Gastrocnemius medialis (tissue), 4 donors: ENCODE measurements at regions not wholly inside any gene's neighbourhood (a gene's known extent, or its start where the extent isn't known, plus 50 kb on each side); places are given as distances from the start of the nearest gene placed in this dataset.

Experiments
- POLR2A ChIP-seq, 2 donors: fragments of 450-650 bp; IDR thresholded peaks; one replicate each; pipeline ENCODE4 v1.6.1; 2017; ENCODE audit warnings: antibody characterized with exemption in 2 of 2, mild to moderate bottlenecking in 2 of 2, moderate library complexity in 2 of 2
- TF ChIP-seq, protein P1 (sequence below), 5 experiments: fragments of 450-650 bp in 3 of 5; fragments of 200-600 bp in 2 of 5; sonication (generic) in 2 of 5; IDR thresholded peaks in 4 of 5; conservative IDR thresholded peaks in 1 of 5; 1 replicate in 4 of 5; 2 replicates in 1 of 5; pipeline ENCODE4 v1.5.1; 2016 to 2019; ENCODE audit warnings: antibody characterized with exemption in 5 of 5, mild to moderate bottlenecking in 3 of 5, moderate library complexity in 3 of 5

DNA sequence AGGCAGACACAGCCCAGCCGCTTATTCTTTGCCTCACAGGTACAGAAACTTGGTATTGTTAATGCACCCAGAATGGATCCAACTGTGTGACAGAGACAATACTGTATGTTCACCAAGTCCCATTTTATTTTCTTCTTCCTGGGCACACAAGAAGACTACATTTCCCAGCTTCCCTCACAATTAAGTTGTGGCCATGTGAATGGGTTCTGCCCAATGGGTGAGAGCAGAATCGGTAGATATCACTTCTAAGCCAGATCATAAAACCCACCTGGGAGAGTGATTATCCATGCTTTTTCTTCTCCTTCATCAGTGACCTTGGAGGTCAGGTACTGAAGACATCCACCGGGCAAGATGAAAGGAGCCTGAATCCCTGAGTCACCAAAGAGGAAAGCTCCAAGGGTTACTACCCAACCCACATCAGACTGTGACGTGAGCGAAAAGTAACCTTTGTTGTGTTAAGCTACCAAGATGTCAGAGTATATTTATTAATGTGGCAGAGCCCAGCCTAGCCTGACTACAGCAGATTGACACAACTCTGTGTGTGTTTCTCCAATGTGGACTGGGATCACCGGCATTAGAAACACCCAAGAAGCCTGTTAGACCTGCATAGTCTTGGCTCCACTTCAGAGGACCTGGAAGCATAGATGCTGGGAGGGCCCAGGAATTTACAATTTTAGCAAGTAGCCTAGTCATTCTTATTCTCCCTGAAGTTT, 79.1 kb upstream of the GRIK3 start:
- TF ChIP-seq POLR2A (IDR thresholded peaks at IDR 0.05), result no peak
- TF ChIP-seq, protein P1, sequence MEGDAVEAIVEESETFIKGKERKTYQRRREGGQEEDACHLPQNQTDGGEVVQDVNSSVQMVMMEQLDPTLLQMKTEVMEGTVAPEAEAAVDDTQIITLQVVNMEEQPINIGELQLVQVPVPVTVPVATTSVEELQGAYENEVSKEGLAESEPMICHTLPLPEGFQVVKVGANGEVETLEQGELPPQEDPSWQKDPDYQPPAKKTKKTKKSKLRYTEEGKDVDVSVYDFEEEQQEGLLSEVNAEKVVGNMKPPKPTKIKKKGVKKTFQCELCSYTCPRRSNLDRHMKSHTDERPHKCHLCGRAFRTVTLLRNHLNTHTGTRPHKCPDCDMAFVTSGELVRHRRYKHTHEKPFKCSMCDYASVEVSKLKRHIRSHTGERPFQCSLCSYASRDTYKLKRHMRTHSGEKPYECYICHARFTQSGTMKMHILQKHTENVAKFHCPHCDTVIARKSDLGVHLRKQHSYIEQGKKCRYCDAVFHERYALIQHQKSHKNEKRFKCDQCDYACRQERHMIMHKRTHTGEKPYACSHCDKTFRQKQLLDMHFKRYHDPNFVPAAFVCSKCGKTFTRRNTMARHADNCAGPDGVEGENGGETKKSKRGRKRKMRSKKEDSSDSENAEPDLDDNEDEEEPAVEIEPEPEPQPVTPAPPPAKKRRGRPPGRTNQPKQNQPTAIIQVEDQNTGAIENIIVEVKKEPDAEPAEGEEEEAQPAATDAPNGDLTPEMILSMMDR (IDR thresholded peaks at IDR 0.05 in 4 of 5, conservative IDR thresholded peaks at IDR 0.05 in 1 of 5), result no peak
